IgD-negative memory B cell (primary cell): ENCODE measurements at regions not wholly inside any gene's neighbourhood (a gene's known extent, or its start where the extent isn't known, plus 50 kb on each side); places are given as distances from the start of the nearest gene placed in this dataset.
A peak's percentile ranks its signal among the peaks of the same experiment; 100 is the strongest.

Experiments
- H3K27ac Mint-ChIP-seq, 3 donors: one replicate each; pipeline ENCODE4 v1.8.0; 2020 to 2022; ENCODE audit warnings: mild to moderate bottlenecking in 3 of 3, mixed read lengths in 3 of 3, moderate library complexity in 1 of 3
- H3K27me3 Mint-ChIP-seq: one replicate; pipeline ENCODE4 v1.8.0; 2021; ENCODE audit warnings: mixed read lengths
- H3K36me3 Mint-ChIP-seq: one replicate; pipeline ENCODE4 v1.8.0; 2020; ENCODE audit warnings: mild to moderate bottlenecking, mixed read lengths
- H3K4me1 Mint-ChIP-seq, 3 donors: one replicate each; pipeline ENCODE4 v1.8.0; 2020 to 2022; ENCODE audit warnings: mixed read lengths in 3 of 3, mild to moderate bottlenecking in 1 of 3
- H3K4me3 Mint-ChIP-seq, 4 donors: one replicate each; pipeline ENCODE4 v1.8.0; 2020 to 2022; ENCODE audit warnings: mild to moderate bottlenecking in 4 of 4, mixed read lengths in 4 of 4, moderate library complexity in 3 of 4
- H3K9me3 Mint-ChIP-seq, 3 donors: one replicate each; pipeline ENCODE4 v1.8.0; 2020 to 2021; ENCODE audit warnings: mixed read lengths in 3 of 3, mild to moderate bottlenecking in 1 of 3

DNA sequence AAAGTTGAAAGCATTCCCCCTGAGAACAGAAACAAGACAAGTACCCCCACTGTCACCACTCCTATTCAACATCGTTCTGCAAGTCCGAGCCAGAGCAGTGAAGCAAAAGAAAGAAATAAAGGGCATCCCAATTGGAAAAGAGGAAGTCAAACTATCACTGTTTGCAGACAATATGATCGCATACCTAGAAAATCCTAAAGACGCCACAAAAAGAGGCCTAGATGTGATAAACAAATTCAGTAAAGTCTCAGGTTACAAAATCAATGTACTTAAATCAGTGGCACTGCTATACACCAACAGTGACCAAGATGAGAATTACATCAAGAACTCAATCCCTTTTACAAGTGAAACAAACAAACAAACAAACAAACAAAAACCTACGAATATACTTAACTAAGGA, 87.7 kb upstream of the COCH start:
- Mint-ChIP-seq H3K9me3 (peaks cover 3 to 9% (median 3%) of the 10 kb centered on the region in 3 donors), H3K27me3 (peaks cover 7% of the 10 kb centered on the region), H3K4me3 (no peak overlapping the region), H3K4me1 (no peaks in the 10 kb centered on the region), H3K36me3 (peaks cover 4% of the 10 kb centered on the region), H3K27ac (no peak overlapping the region)

DNA sequence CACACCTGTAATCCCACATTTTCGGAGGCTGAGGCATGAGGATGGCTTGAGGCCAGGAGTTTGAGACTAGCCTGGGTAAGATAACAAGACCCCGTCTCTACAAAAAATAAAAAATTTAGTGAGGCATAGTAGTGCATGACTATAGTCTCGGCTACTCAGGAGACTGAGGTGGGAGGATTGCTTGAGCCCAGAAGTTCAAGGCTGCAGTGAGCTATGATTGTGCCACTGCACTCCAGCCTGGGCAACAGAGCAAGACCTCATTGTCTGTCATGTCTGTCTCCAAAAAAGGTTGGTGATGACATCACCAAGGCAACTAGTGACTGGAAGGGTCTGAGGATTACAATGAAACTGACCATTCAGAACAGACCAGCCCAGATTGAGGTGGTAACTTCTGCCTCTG, 83.5 kb upstream of the COCH start:
- H3K27me3 Mint-ChIP-seq: peaks cover 3% of the 10 kb centered on the region
- peaks cover 3 to 17% (median 3%) of the 10 kb centered on the region in 3 donors for H3K9me3 Mint-ChIP-seq
- no peaks in the 10 kb centered on the region for H3K4me1 Mint-ChIP-seq
- no peak overlapping the region for H3K27ac Mint-ChIP-seq
- H3K36me3 Mint-ChIP-seq: peaks cover 4% of the 10 kb centered on the region
- H3K4me3 Mint-ChIP-seq: no peak overlapping the region

DNA sequence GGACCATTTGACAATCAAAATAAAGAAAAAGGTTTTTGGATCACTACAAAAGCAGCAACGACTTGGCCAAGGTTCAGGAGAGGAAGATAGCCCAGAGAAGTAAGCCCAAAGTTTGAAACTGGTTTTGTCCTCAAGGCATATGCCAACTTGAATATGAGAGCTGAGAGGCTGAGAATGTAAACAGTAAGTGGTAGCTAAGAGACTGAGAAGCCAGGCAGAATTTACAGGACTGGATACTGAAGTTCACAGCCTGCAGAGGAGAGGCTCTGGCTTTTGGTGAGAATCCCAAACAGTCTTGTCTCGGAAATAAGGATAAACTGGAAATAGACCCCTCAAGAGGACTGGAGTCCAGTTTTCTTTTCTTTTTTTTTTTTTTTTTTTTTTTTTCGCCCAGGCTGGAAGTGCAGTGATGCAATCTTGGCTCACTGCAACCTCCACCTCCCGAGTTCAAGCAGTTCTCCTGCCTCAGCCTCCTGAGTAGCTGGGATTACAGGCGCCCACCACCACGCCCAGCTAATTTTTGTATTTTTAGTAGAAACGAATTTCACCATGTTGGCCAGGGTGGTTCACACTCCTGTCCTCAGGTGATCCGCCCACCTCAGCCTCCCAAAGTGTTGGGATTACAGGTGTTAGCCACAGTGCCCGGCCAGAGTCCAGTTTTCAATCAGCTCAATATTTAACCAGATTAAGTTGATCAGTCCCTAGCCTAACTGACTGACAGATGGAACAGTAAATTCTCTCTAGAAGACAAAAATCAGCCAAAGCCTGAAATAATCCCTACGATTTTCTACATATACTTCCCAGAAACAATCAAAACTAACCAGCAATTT, 82.6 kb upstream of the COCH start:
- peaks cover 4% of the 10 kb centered on the region for H3K36me3 Mint-ChIP-seq
- H3K9me3 Mint-ChIP-seq: peaks cover 2 to 17% (median 3%) of the 10 kb centered on the region in 3 donors
- H3K27ac Mint-ChIP-seq: no peak overlapping the region
- peaks cover 4 to 8% (median 4%) of the 10 kb centered on the region in 3 donors for H3K4me1 Mint-ChIP-seq
- H3K4me3 Mint-ChIP-seq: no peak overlapping the region
- no peaks in the 10 kb centered on the region for H3K27me3 Mint-ChIP-seq

DNA sequence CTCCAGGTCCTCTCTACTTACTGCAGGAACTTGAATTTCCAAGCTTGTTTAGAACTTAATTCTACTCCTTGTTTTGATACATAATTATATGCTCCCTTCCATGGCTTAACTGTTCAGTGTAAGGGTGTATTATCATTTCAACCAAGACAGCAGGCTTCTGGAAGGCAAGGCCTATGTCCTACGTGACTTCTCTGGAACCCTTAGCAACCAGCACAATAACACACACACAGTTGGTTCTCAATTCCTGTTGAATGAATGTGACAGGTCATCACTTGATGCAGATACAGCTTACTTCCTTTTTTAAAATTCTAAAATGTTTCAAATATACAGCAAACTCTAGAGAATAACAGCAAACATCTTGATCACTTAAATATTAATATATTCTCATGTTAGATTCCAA, 77.7 kb upstream of the COCH start:
- Mint-ChIP-seq H3K4me1 (peaks cover 9 to 33% (median 24%) of the 10 kb centered on the region in 3 donors), H3K27ac (no peak overlapping the region), H3K4me3 (peak overlapping the region in 1 of 4 donors; percentile 1), H3K36me3 (peaks cover 4% of the 10 kb centered on the region), H3K27me3 (peaks cover 2% of the 10 kb centered on the region), H3K9me3 (peaks cover 0 to 8% (median 0%) of the 10 kb centered on the region in 3 donors)

DNA sequence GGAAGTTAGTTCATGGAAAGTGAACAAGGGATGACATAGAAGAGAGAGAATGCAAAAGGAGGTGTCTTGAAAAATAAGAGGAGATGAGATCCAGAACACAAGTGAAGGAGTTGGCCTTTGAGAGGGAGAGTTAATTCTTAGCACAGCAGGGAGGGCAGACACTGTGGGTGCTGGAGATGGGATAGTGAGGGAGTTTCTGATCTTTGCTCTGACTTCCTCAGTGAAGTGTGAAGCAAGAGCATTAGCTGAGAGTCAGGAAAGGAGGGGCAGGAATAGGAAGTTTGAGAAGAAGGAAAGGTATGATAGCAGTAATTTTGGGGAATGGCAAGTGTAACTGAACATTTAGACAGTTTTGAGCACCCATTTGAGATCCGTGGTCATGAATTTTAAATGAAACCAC, 75.8 kb upstream of the COCH start:
- Mint-ChIP-seq H3K36me3 (no peaks in the 10 kb centered on the region), H3K4me3 (no peak overlapping the region), H3K9me3 (peaks cover 0 to 3% (median 0%) of the 10 kb centered on the region in 3 donors), H3K4me1 (peaks cover 9 to 33% (median 24%) of the 10 kb centered on the region in 3 donors), H3K27me3 (peaks cover 4% of the 10 kb centered on the region), H3K27ac (peak overlapping the region in 1 of 3 donors; percentile 27)

DNA sequence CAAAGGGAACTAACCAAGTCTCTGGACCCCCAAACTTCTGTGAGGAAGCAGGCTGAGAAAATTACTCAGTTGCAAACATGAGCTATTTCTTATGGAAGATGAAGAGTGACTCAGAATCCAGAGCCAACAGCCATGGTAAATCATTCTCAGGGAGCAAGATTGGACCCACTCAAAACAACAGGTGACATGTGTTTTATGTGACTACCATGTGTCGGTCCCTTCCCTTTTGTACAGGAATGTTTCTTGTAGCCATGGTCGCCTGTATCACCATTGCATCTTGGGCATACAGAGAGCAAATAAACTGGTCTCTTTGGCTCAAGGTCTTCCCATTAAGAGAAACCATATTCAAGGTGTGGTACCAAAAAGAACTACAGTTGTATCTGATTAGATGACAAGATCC, 75.4 kb upstream of the COCH start:
- Mint-ChIP-seq H3K9me3 (peaks cover 0 to 2% (median 0%) of the 10 kb centered on the region in 3 donors), H3K27ac (no peak overlapping the region), H3K4me1 (peaks cover 9 to 33% (median 24%) of the 10 kb centered on the region in 3 donors), H3K4me3 (no peak overlapping the region), H3K36me3 (no peaks in the 10 kb centered on the region), H3K27me3 (peaks cover 4% of the 10 kb centered on the region)

DNA sequence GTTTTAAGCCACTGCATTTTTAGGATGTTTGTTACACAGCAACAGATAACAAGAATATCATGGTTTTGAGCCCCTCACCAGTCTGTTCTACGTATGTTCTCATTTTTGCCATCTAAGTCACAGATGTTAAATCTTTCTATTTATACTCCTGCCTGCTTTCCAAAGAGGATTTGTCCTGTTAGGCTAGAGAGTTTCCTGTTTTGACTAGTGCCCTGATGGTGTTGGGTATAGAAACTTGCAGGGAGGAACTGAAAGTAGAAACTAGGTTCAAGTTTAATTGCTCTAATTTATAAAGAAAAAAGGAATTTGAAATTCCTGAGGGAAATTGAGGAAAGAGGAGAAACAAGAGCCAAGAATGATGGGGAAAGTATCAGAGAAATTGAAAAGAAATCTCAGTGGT, 74.4 kb upstream of the COCH start:
- Mint-ChIP-seq H3K27me3 (peaks cover 4% of the 10 kb centered on the region), H3K27ac (peak overlapping the region in 1 of 3 donors; percentile 17), H3K4me1 (peaks cover 9 to 33% (median 24%) of the 10 kb centered on the region in 3 donors), H3K4me3 (no peak overlapping the region), H3K9me3 (no peaks in the 10 kb centered on the region), H3K36me3 (no peaks in the 10 kb centered on the region)

DNA sequence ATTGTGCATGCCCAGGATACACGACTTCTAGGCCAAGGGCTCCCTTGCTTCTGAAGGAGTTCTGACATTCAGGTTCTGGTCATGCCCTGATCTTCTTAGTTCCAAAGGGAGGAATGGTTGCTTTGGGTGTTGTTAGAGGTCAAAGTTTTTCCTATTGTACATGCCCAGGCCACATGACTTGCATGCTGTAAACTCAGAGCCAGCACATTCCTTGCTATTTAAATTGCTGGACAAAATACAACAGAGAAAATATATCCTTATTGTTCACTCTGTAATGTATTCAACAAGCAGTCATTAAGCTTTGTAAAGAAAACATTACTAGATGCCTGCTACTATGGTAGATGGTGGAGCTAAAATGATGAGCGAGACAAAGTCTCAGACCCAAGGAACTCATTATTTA, 71.2 kb upstream of the COCH start:
- no peak overlapping the region for H3K27ac Mint-ChIP-seq
- H3K27me3 Mint-ChIP-seq: peaks cover 4% of the 10 kb centered on the region
- peaks cover 2% of the 10 kb centered on the region for H3K36me3 Mint-ChIP-seq
- H3K4me3 Mint-ChIP-seq: peak overlapping the region in 1 of 4 donors; percentile 7
- H3K4me1 Mint-ChIP-seq: peaks cover 5 to 23% (median 20%) of the 10 kb centered on the region in 3 donors
- no peaks in the 10 kb centered on the region for H3K9me3 Mint-ChIP-seq

DNA sequence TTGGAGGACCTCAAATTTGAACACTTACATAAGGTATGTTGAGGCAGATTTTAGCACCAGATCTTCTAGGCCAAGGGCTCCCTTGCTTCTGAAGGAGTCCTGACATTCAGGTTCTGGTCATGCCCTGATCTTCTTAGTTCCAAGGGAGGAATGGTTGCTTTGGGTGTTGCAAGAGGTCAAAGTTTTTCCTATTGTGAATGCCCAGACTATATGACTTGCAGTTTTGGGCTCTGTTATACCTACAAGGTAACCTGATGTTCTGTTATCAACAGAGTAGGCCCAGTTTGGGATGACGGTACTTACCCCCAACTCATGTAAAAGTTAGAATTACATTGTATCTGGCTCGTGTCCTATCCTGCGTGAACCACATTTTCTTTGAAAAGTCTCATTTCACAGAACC, 69.1 kb upstream of the COCH start:
- no peaks in the 10 kb centered on the region for H3K9me3 Mint-ChIP-seq
- peaks cover 2% of the 10 kb centered on the region for H3K36me3 Mint-ChIP-seq
- no peak overlapping the region for H3K27ac Mint-ChIP-seq
- no peak overlapping the region for H3K4me3 Mint-ChIP-seq
- H3K4me1 Mint-ChIP-seq: peaks cover 2 to 6% (median 5%) of the 10 kb centered on the region in 3 donors
- peaks cover 2% of the 10 kb centered on the region for H3K27me3 Mint-ChIP-seq

DNA sequence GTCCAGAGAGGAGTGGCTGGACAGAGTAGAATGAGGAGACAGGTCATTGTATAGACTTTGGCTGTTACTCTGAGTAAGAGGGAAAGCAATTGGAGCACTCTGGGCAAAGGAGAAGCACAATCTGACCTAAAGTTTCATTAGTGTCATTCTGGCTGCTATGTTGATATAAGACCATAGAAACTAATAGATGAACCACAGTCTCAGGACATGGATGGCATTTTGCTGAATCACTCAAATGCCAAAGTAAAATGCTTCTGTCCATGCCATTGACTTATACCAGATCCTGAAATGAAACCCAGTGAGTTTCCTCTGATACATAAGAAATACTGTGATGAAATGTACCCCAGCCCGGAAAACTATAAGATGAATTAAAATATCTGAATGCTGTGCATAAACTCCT, 65.8 kb upstream of the COCH start:
- Mint-ChIP-seq H3K4me1 (peaks cover 0 to 9% (median 3%) of the 10 kb centered on the region in 3 donors), H3K9me3 (no peaks in the 10 kb centered on the region), H3K4me3 (no peak overlapping the region), H3K27ac (no peak overlapping the region), H3K36me3 (peaks cover 4% of the 10 kb centered on the region), H3K27me3 (peaks cover 5% of the 10 kb centered on the region)

DNA sequence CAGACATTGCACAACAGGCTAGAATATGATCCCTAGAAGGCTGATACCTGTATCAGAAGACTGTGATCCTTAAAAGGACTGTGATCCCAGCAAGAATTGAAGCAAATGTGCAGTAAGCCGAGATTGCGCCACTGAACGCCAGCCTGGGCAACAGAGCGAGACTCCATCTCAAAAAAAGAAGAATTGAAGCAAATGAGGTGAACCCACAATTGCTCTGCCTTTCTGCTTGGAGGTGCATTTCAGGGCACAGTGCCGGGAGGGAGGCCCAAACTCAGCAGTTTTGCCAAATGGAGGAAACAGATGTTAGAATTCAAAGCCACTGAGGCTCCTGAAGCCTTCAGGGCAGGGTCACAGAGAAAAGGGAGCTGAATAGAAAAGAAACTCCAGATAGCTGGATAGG, 61.1 kb upstream of the COCH start:
- Mint-ChIP-seq H3K27ac (peak overlapping the region in 2 of 3 donors; percentile 7 to 78), H3K4me1 (peaks cover 0 to 11% (median 3%) of the 10 kb centered on the region in 3 donors), H3K36me3 (peaks cover 2% of the 10 kb centered on the region), H3K27me3 (peaks cover 6% of the 10 kb centered on the region), H3K4me3 (peak overlapping the region in 2 of 4 donors; percentile 23 to 37), H3K9me3 (peaks cover 0 to 3% (median 2%) of the 10 kb centered on the region in 3 donors)

DNA sequence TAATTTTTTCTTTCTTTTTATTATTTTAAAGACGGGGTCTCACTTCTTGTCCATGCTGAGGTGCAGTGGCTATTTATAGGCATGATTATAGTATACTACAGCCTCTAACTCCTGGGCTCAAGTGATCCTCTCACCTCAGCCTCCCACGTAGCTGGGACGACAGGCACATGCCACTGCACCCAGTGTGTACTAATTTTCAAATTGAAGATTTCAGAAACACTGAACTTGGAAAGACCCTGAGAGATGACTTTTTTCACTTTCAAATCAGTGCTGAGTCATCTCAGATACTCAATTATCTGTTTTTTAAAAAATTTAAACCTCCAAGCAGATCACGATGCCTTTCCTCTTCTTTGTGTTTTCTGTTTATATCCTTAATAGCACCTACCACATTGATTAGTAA, 53.7 kb upstream of the COCH start:
- Mint-ChIP-seq H3K27me3 (peaks cover 5% of the 10 kb centered on the region), H3K36me3 (no peaks in the 10 kb centered on the region), H3K4me3 (no peak overlapping the region), H3K4me1 (peaks cover 5 to 11% (median 8%) of the 10 kb centered on the region in 3 donors), H3K9me3 (peaks cover 4 to 12% (median 9%) of the 10 kb centered on the region in 3 donors), H3K27ac (no peak overlapping the region)

DNA sequence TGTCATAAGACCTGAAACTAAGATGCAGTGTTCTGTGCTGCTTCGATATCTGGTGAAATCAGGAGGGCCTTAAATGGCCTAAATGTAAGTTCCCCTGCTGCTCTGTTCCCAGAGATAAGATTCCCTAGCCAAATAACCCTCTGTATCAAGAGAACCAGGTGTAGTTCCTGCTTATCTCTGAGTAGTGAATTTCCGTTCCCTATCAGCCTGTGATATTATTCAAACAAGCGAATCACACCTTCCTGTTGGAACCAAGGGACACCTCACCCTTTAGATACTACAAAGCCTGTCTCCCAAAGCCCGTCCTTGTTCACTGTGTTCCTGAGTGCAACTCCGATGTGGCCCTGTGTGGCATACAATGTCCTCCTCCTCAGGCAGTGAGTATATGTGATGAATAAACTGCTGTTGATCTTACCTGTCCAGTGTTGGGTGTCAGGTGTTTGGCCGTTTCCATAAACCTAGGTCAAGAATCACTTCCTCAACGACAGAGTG, 52.2 kb upstream of the COCH start:
- no peak overlapping the region for H3K4me3 Mint-ChIP-seq
- peaks cover 5 to 11% (median 6%) of the 10 kb centered on the region in 3 donors for H3K4me1 Mint-ChIP-seq
- H3K27ac Mint-ChIP-seq: no peak overlapping the region

More for the DNA sequence above, 52.2 kb upstream of the COCH start:
- Mint-ChIP-seq H3K9me3 (peaks cover 4 to 17% (median 10%) of the 10 kb centered on the region in 3 donors), H3K27me3 (peaks cover 4% of the 10 kb centered on the region), H3K36me3 (peaks cover 3% of the 10 kb centered on the region)
